Thymus (tissue), 11 donors: ENCODE measurements at regions not wholly inside any gene's neighbourhood (a gene's known extent, or its start where the extent isn't known, plus 50 kb on each side); places are given as distances from the start of the nearest gene placed in this dataset.
"Not testable (repeated sequence)": the region's sequence is repeated elsewhere in the genome, so short reads cannot be mapped to it uniquely, and the experiment has no call there.

Experiments used
- DNase-seq, 9 donors: peaks; one replicate each; pipeline ENCODE4 v3.0.0-alpha.2; 2013; ENCODE audit warnings: low spot score in 9 of 9, low read depth in 6 of 9, missing footprints in 1 of 9
- H3K27ac ChIP-seq, 2 donors: one replicate each; pipeline ENCODE4 v1.5.1; 2013; ENCODE audit warnings: control low read depth in 1 of 2, low read depth in 1 of 2, low read length in 1 of 2, mild to moderate bottlenecking in 1 of 2, moderate library complexity in 1 of 2
- H3K27me3 ChIP-seq, 2 donors: one replicate each; pipeline ENCODE4 v1.5.1; 2013; ENCODE audit warnings: low read length in 1 of 2; ENCODE audit not compliant: control insufficient read depth in 2 of 2, insufficient read depth in 1 of 2
- H3K36me3 ChIP-seq, 2 donors: one replicate each; pipeline ENCODE4 v1.5.1; 2013; ENCODE audit warnings: low read length in 1 of 2, mild to moderate bottlenecking in 1 of 2, moderate library complexity in 1 of 2; ENCODE audit not compliant: control insufficient read depth in 2 of 2, insufficient read depth in 2 of 2
- H3K4me1 ChIP-seq, 2 donors: one replicate each; pipeline ENCODE4 v1.5.1; 2013; ENCODE audit warnings: low read length in 2 of 2; ENCODE audit not compliant: control insufficient read depth in 2 of 2, insufficient read depth in 2 of 2
- H3K4me3 ChIP-seq, 2 donors: one replicate each; pipeline ENCODE4 v1.5.1; 2013; ENCODE audit warnings: low read length in 2 of 2, control low read depth in 1 of 2, mild to moderate bottlenecking in 1 of 2
- H3K9me3 ChIP-seq, 2 donors: one replicate each; pipeline ENCODE4 v1.5.1; 2013; ENCODE audit warnings: low read length in 1 of 2, mild to moderate bottlenecking in 1 of 2; ENCODE audit not compliant: control insufficient read depth in 2 of 2, insufficient read depth in 1 of 2
- WGBS: extraction: QIAGEN DNeasy Blood & Tissue Kit; methylation state at CpG from one replicate; pipeline ENCODE4 v1.1.7; 2013; 5-methylcytosine and 5-hydroxymethylcytosine counted together
- donor health status: healthy.

DNA sequence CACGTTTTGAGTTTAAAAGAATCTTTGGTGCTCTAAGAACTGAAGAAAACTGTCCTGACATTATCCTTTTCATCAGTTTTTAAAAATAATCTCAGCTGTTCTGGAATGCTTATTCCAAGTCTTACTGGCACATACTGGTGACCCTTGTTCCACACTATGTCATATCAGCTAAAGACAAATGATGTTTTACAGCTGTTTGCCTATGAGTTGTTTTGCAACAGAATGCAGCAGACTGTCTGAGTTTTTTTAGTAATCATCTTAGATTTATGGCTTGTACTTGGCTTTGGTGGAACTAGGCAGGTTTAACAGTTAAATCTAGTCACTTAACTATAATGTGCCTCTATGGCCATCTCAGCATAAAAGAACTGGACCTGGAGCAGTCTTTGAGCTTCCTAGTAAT lies 91.6 kb upstream of the GRIN2B start:
- Histone ChIP-seq H3K4me3 (no peak overlapping the region), H3K9me3 (no peaks in the 10 kb centered on the region), H3K27me3 (no peaks in the 10 kb centered on the region), H3K27ac (no peak overlapping the region), H3K4me1 (no peaks in the 10 kb centered on the region), H3K36me3 (no peaks in the 10 kb centered on the region)
- 69% methylated on average over 1 of the region's 1 CpG for WGBS
- DNase-seq, result no peak

GRCh38 chr12:14075797-14076393 lies 94.5 kb upstream of the GRIN2B start:
- WGBS, result 71% methylated on average over 2 of the region's 2 CpGs
- no peaks in the 10 kb centered on the region for H3K36me3 ChIP-seq
- no peaks in the 10 kb centered on the region for H3K4me1 ChIP-seq
- no peaks in the 10 kb centered on the region for H3K27me3 ChIP-seq
- no peak overlapping the region for H3K27ac ChIP-seq
- H3K9me3 ChIP-seq, result no peaks in the 10 kb centered on the region
- no peak for DNase-seq
- H3K4me3 ChIP-seq, result no peak overlapping the region

- H3K9me3 ChIP-seq, result no peaks in the 10 kb centered on the region
- no peaks in the 10 kb centered on the region for H3K4me1 ChIP-seq
- H3K4me3 ChIP-seq, result no peak overlapping the region
- 92% methylated on average over 1 of the region's 1 CpG for WGBS
- H3K36me3 ChIP-seq, result no peaks in the 10 kb centered on the region
- no peak overlapping the region for H3K27ac ChIP-seq
- no peak for DNase-seq
- H3K27me3 ChIP-seq, result no peaks in the 10 kb centered on the region
These were observed 95.1 kb upstream of the GRIN2B start for GRCh38 chr12:14076538-14076937.

GRCh38 chr12:14086838-14087237 lies 105.4 kb upstream of the GRIN2B start:
- no peak for DNase-seq
- no peaks in the 10 kb centered on the region for H3K4me1 ChIP-seq
- H3K9me3 ChIP-seq, result no peaks in the 10 kb centered on the region
- no peak overlapping the region for H3K27ac ChIP-seq
- no peaks in the 10 kb centered on the region for H3K27me3 ChIP-seq
- no peak overlapping the region for H3K4me3 ChIP-seq
- no peaks in the 10 kb centered on the region for H3K36me3 ChIP-seq

DNA sequence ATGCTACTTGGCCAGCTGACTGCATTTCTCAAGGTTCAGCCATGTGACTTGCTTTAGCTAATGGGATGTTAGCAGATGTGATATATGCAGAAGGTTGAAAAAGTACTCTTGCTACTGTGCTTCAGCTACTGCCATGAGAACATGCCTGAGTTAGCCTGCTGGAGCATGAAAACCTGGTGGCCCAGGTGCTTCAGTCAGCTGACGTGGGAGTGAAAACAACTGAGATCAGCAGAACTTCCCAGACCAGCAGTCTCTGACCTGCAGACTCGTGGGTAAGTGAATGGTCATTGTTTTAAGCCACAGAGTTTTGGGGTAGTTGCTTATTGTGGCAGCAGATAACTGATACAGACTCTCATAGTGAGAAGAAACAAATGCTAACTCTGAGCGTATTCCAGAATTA lies 118.6 kb upstream of the GRIN2B start:
- Histone ChIP-seq H3K4me1 (no peaks in the 10 kb centered on the region), H3K36me3 (no peaks in the 10 kb centered on the region), H3K27me3 (no peaks in the 10 kb centered on the region), H3K27ac (no peak overlapping the region), H3K4me3 (no peak overlapping the region), H3K9me3 (no peaks in the 10 kb centered on the region)
- DNase-seq, result no peak
- WGBS, result 79% methylated on average over 3 of the region's 3 CpGs

DNA sequence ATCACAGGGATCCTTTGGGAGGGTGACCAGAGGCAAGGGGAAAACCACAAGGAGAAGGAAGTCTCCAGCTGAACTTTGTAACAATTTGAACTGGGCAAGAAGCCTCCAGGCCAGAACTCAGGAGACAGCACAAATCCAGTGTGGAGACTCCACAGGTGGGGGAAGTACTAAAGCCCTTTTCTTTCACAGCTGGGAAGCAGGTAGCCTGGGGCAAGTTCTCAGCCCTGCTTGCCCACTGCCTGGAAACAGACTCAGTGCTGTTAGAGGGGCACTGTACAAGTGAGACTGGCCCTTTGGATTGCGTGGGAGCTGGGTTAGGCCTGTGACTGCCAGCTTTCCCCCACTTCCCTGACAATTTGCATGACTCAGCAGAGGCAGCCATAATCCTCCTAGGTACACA lies 120.2 kb upstream of the GRIN2B start:
- not testable (repeated sequence) for H3K36me3 ChIP-seq, DNase-seq, H3K4me3 ChIP-seq, H3K4me1 ChIP-seq, H3K27ac ChIP-seq, H3K27me3 ChIP-seq, H3K9me3 ChIP-seq
- WGBS, result 89% methylated on average over 1 of the region's 1 CpG

DNA sequence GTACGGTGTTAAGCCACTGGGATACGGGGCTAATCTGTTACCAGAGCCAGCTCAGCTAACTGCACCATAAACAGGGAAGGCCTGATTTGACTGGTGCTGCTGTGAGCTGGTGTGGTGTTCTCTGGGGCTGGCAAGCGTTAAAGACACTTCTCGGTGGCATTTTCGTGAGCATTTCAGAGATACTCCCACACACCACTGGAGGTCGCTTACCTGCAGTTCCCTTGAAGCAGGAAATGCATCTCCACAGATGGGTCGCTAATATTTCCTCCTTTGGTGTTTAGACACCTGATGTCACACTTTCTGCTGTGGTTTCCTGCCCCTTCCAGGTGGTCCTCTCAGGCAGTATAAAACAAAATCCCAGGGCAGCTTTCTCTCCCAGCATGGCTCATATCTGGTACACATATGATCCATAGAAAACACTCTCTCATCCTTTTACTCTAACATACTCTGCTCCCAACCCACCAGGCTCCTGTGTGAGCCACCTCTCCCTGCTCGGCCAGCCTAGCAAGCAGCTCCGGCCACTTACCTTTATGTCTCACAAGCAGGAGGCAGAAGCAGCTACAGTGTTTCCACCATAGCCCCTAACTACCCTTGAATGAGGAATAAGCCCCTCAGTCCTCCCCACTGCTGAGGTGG lies 129.9 kb upstream of the GRIN2B start:
- 31% methylated on average over 9 of the region's 9 CpGs for WGBS
- Histone ChIP-seq H3K36me3 (no peaks in the 10 kb centered on the region), H3K27ac (no peak overlapping the region)

DNA sequence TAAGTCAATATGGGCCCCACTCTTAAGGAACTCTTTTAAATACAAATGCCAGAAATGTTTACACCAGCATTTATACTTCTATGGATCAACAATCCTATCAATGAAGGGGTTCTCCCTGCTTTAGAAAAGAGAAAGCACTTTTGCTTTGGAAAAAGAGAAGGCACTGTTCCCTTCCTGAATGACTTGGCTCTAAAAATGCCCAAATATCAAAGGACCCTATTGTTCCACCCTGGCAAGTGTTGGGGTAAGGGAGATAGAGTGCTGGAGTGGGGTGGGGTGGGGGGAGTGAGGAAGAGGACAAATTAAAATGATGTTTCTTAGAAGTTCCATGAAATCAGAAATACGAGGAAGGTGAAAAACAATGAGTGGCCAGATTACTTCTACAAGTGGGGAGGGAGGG lies 131.6 kb upstream of the GRIN2B start:
- Histone ChIP-seq H3K4me3 (no peak overlapping the region), H3K36me3 (no peaks in the 10 kb centered on the region), H3K27ac (no peak overlapping the region), H3K9me3 (no peaks in the 10 kb centered on the region), H3K27me3 (no peaks in the 10 kb centered on the region), H3K4me1 (no peaks in the 10 kb centered on the region)
- no peak for DNase-seq
- WGBS, result 90% methylated on average over 1 of the region's 1 CpG

More for the DNA sequence above, 129.9 kb upstream of the GRIN2B start:
- H3K4me1 ChIP-seq, result no peaks in the 10 kb centered on the region
- DNase-seq, result peak in 3 of 9 donors; percentile 2 to 13 (median 9)
- no peak overlapping the region for H3K4me3 ChIP-seq
- H3K9me3 ChIP-seq, result no peaks in the 10 kb centered on the region
- no peaks in the 10 kb centered on the region for H3K27me3 ChIP-seq

- Histone ChIP-seq H3K36me3 (no peaks in the 10 kb centered on the region), H3K9me3 (peaks cover 0 to 3% of the 10 kb centered on the region in 2 donors), H3K27me3 (no peaks in the 10 kb centered on the region), H3K4me3 (no peak overlapping the region), H3K27ac (no peak overlapping the region), H3K4me1 (no peaks in the 10 kb centered on the region)
- WGBS, result 99% methylated on average over 2 of the region's 2 CpGs
- DNase-seq, result no peak
These were observed 145.3 kb upstream of the GRIN2B start for GRCh38 chr12:14126692-14127091.
